ENCODE measurements at regions not wholly inside any gene's neighbourhood (a gene's known extent, or its start where the extent isn't known, plus 50 kb on each side); places are given as distances from the start of the nearest gene placed in this dataset.

DNA sequence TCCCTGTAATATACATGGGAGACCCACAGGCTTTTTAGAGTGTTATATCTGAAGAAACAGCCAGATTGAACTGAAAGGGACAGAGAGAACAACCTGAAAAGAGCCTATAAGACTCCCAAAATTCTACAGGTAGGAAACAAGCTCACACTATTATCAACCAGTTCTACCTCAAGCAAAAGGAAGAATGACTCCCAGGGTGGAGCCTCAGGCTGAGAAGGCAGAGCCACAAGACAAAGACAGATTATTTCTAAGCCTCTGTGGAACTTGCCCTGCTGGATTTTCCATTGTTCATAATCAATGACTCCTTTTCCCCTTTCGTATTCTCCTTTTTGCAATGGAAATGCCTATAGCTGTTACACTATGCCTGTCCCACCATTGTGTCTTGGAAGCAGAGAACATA is 95.1 kb upstream of the LMCD1 start:
- H3K27me3 ChIP-seq (ENCODE audit: insufficient read depth, low read length), result no peaks in the 10 kb centered on the region
- no peak overlapping the region for H2BK120ac ChIP-seq (ENCODE audit: insufficient read depth, low read length, poor library complexity)
- H3K23ac ChIP-seq (ENCODE audit: low read length), result no peak overlapping the region
- WGBS (ENCODE audit: extremely low coverage, insufficient coverage, insufficient read length), result no CpG with 5 or more reads among the region's 1 CpG
- DNase-seq, result no peak
- no peak overlapping the region for H3K27ac ChIP-seq (ENCODE audit: low read depth, low read length)
- no peak overlapping the region for H3K14ac ChIP-seq (ENCODE audit: low read length)
- no peaks in the 10 kb centered on the region for H3K79me1 ChIP-seq (ENCODE audit: low read length)
- no peak overlapping the region for H3K4me2 ChIP-seq (ENCODE audit: low read length)
- no peak overlapping the region for H2AFZ ChIP-seq (ENCODE audit: insufficient read depth, low read length, poor library complexity)
- no peak overlapping the region for H4K12ac ChIP-seq (ENCODE audit: low read depth, low read length)
- no peak overlapping the region for H4K91ac ChIP-seq (ENCODE audit: low read depth, low read length)
- H3K4me3 ChIP-seq (ENCODE audit: low read depth, low read length), result no peak overlapping the region
- no peak overlapping the region for H2BK12ac ChIP-seq (ENCODE audit: low read length)
- H3K36me3 ChIP-seq (ENCODE audit: control insufficient read depth in 1 of 2, insufficient read depth in 2 of 2, low read length in 2 of 2), result no peaks in the 10 kb centered on the region
- H3K79me2 ChIP-seq (ENCODE audit: control insufficient read depth, insufficient read depth, low read length, poor library complexity), result no peaks in the 10 kb centered on the region
- H3K18ac ChIP-seq (ENCODE audit: low read length), result no peak overlapping the region
- H3K9me3 ChIP-seq (ENCODE audit: insufficient read depth, low read depth, low read length), result no peaks in the 10 kb centered on the region
- no peak overlapping the region for H2AK5ac ChIP-seq (ENCODE audit: low read length)
- H3K9ac ChIP-seq (ENCODE audit: low read length), result no peak overlapping the region
- no peak overlapping the region for H3K4ac ChIP-seq (ENCODE audit: low read depth, low read length)
- no peaks in the 10 kb centered on the region for H3K4me1 ChIP-seq (ENCODE audit: control insufficient read depth in 1 of 2, insufficient read depth in 2 of 2, low read length in 2 of 2)
- H2BK5ac ChIP-seq (ENCODE audit: low read depth, low read length, poor library complexity), result no peak overlapping the region
- H4K8ac ChIP-seq (ENCODE audit: low read depth, low read length), result no peak overlapping the region

DNA sequence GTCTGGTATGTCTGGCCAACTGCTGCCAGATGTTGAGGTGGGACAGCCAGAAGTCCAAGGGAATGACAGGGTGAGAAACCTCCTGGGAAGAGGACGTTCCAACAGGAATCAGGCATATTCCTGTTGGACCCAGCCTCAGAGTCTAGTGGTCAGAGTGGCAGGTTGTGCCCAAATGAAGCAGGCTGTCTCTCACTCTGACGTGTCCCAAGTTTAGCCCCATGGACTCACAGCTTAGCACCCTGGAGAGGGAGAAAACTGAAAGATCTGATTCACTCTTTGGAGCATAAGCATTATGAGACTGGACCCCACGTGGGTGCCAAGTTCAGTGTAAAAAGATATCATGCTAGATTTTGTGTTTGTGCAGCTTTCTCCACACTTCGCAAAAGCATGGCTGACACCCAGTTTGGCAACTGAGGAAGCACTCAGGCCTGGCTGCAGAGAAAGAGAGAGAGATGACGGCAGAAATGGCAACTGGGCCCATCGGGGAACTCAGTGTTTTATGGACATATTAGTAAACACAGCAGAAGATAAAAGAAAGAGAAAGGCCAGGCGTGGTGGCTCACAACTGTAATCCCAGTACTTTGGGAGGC is 88.2 kb upstream of the LMCD1 start:
- Histone ChIP-seq H2BK12ac (ENCODE audit: low read length) (no peak overlapping the region), H4K8ac (ENCODE audit: low read depth, low read length) (no peak overlapping the region), H3K36me3 (ENCODE audit: control insufficient read depth in 1 of 2, insufficient read depth in 2 of 2, low read length in 2 of 2) (no peaks in the 10 kb centered on the region), H3K4me2 (ENCODE audit: low read length) (no peak overlapping the region), H3K27ac (ENCODE audit: low read depth, low read length) (no peak overlapping the region), H3K4me3 (ENCODE audit: low read depth, low read length) (no peak overlapping the region), H2AK5ac (ENCODE audit: low read length) (no peak overlapping the region), H3K9me3 (ENCODE audit: insufficient read depth, low read depth, low read length) (no peaks in the 10 kb centered on the region), H3K79me1 (ENCODE audit: low read length) (no peaks in the 10 kb centered on the region), H3K4ac (ENCODE audit: low read depth, low read length) (no peak overlapping the region), H4K12ac (ENCODE audit: low read depth, low read length) (no peak overlapping the region), H3K27me3 (ENCODE audit: insufficient read depth, low read length) (no peaks in the 10 kb centered on the region), H3K18ac (ENCODE audit: low read length) (no peak overlapping the region), H3K14ac (ENCODE audit: low read length) (no peak overlapping the region), H3K23ac (ENCODE audit: low read length) (no peak overlapping the region), H3K79me2 (ENCODE audit: control insufficient read depth, insufficient read depth, low read length, poor library complexity) (no peaks in the 10 kb centered on the region), H4K91ac (ENCODE audit: low read depth, low read length) (no peak overlapping the region), H2AFZ (ENCODE audit: insufficient read depth, low read length, poor library complexity) (no peak overlapping the region), H3K4me1 (ENCODE audit: control insufficient read depth in 1 of 2, insufficient read depth in 2 of 2, low read length in 2 of 2) (no peaks in the 10 kb centered on the region), H2BK5ac (ENCODE audit: low read depth, low read length, poor library complexity) (no peak overlapping the region), H2BK120ac (ENCODE audit: insufficient read depth, low read length, poor library complexity) (no peak overlapping the region), H3K9ac (ENCODE audit: low read length) (no peak overlapping the region)
- DNase-seq, result no peak
- no CpG with 5 or more reads among the region's 7 CpGs for WGBS (ENCODE audit: extremely low coverage, insufficient coverage, insufficient read length)

DNA sequence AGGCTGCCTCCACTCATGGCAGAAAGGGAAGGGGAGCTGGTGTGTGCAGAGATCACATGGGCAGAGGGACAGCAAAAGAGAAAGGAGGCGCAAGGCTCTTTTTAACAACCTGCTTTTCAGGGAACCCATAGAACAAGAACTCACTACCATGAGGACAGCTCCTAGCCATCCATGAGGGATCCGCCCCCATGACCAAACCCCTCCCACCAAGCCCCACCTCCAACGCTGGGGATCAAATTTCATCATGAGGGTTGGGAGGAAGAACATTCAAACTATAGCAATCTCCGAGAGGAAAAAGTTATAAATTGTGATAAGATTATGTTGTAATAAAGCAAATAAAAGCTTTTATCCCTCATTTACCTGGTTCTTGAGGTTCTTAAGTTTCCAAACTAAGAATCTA is 84.7 kb upstream of the LMCD1 start:
- DNase-seq, result peak in 1 of 2 donors; percentile 26
- Histone ChIP-seq H3K4me2 (ENCODE audit: low read length) (no peak overlapping the region), H3K4me3 (ENCODE audit: low read depth, low read length) (no peak overlapping the region), H3K4ac (ENCODE audit: low read depth, low read length) (no peak overlapping the region), H2BK120ac (ENCODE audit: insufficient read depth, low read length, poor library complexity) (no peak overlapping the region), H3K4me1 (ENCODE audit: control insufficient read depth in 1 of 2, insufficient read depth in 2 of 2, low read length in 2 of 2) (no peaks in the 10 kb centered on the region), H3K27me3 (ENCODE audit: insufficient read depth, low read length) (no peaks in the 10 kb centered on the region), H2AK5ac (ENCODE audit: low read length) (no peak overlapping the region), H2BK12ac (ENCODE audit: low read length) (no peak overlapping the region), H3K9me3 (ENCODE audit: insufficient read depth, low read depth, low read length) (no peaks in the 10 kb centered on the region), H3K14ac (ENCODE audit: low read length) (no peak overlapping the region), H3K9ac (ENCODE audit: low read length) (no peak overlapping the region), H2AFZ (ENCODE audit: insufficient read depth, low read length, poor library complexity) (no peak overlapping the region), H3K79me1 (ENCODE audit: low read length) (no peaks in the 10 kb centered on the region), H4K8ac (ENCODE audit: low read depth, low read length) (no peak overlapping the region), H3K18ac (ENCODE audit: low read length) (no peak overlapping the region), H4K91ac (ENCODE audit: low read depth, low read length) (no peak overlapping the region), H3K27ac (ENCODE audit: low read depth, low read length) (no peak overlapping the region), H3K23ac (ENCODE audit: low read length) (no peak overlapping the region), H2BK5ac (ENCODE audit: low read depth, low read length, poor library complexity) (no peak overlapping the region), H3K36me3 (ENCODE audit: control insufficient read depth in 1 of 2, insufficient read depth in 2 of 2, low read length in 2 of 2) (no peaks in the 10 kb centered on the region), H3K79me2 (ENCODE audit: control insufficient read depth, insufficient read depth, low read length, poor library complexity) (no peaks in the 10 kb centered on the region), H4K12ac (ENCODE audit: low read depth, low read length) (no peak overlapping the region)
- WGBS (ENCODE audit: extremely low coverage, insufficient coverage, insufficient read length), result no CpG with 5 or more reads among the region's 4 CpGs

DNA sequence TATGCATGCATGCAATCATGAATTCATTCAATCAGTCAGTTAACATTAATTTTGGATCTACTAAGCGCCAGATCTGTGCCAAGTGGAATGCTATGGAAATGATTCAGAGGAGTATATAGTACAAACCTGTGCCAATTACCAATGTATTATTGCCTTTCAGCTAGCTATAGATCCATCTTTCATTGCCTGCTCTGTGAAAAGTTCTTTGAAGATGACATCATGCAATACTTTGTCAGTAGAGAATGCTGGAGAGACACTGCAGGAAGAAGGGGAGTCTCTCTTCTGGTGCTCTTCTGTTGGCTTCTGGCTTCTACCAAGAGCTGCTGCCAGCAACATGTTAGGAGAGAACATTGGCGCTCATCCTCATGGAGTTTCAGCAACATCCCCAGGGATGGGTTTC is 81.0 kb upstream of the LMCD1 start:
- no peak for DNase-seq
- Histone ChIP-seq H3K79me1 (ENCODE audit: low read length) (no peaks in the 10 kb centered on the region), H2BK5ac (ENCODE audit: low read depth, low read length, poor library complexity) (no peak overlapping the region), H3K4ac (ENCODE audit: low read depth, low read length) (no peak overlapping the region), H3K4me2 (ENCODE audit: low read length) (no peak overlapping the region), H2BK120ac (ENCODE audit: insufficient read depth, low read length, poor library complexity) (no peak overlapping the region), H3K18ac (ENCODE audit: low read length) (no peak overlapping the region), H3K23ac (ENCODE audit: low read length) (no peak overlapping the region), H3K4me1 (ENCODE audit: control insufficient read depth in 1 of 2, insufficient read depth in 2 of 2, low read length in 2 of 2) (no peaks in the 10 kb centered on the region), H4K91ac (ENCODE audit: low read depth, low read length) (no peak overlapping the region), H3K4me3 (ENCODE audit: low read depth, low read length) (no peak overlapping the region), H3K27ac (ENCODE audit: low read depth, low read length) (no peak overlapping the region), H3K79me2 (ENCODE audit: control insufficient read depth, insufficient read depth, low read length, poor library complexity) (no peaks in the 10 kb centered on the region), H2AFZ (ENCODE audit: insufficient read depth, low read length, poor library complexity) (no peak overlapping the region), H3K14ac (ENCODE audit: low read length) (no peak overlapping the region), H3K27me3 (ENCODE audit: insufficient read depth, low read length) (no peaks in the 10 kb centered on the region), H2BK12ac (ENCODE audit: low read length) (no peak overlapping the region), H3K9me3 (ENCODE audit: insufficient read depth, low read depth, low read length) (no peaks in the 10 kb centered on the region), H3K9ac (ENCODE audit: low read length) (no peak overlapping the region), H4K12ac (ENCODE audit: low read depth, low read length) (no peak overlapping the region), H3K36me3 (ENCODE audit: control insufficient read depth in 1 of 2, insufficient read depth in 2 of 2, low read length in 2 of 2) (no peaks in the 10 kb centered on the region), H4K8ac (ENCODE audit: low read depth, low read length) (no peak overlapping the region), H2AK5ac (ENCODE audit: low read length) (no peak overlapping the region)
- WGBS (ENCODE audit: extremely low coverage, insufficient coverage, insufficient read length), result no CpG with 5 or more reads among the region's 2 CpGs

Data from trophoblast cell (in vitro differentiated cells and primary cell).